A673 (cell line): ENCODE measurements at regions not wholly inside any gene's neighbourhood (a gene's known extent, or its start where the extent isn't known, plus 50 kb on each side); places are given as distances from the start of the nearest gene placed in this dataset.

Experiments
- BruUV-seq: library from RNA; stranded (reverse); fragments of 400-500 nt; replicated peaks from 2 replicates; lab custom pipeline; 2021; lab: Mats Ljungman, UMichigan
- CTCF ChIA-PET: fragments of 300-600 bp; sonication (Branson Sonifier 250); formaldehyde crosslinking; loops from one replicate; lab custom pipeline; 2022; ENCODE audit warnings: antibody characterized with exemption; lab: Charles Lee
- POLR2A ChIA-PET: fragments of 300-600 bp; sonication (Branson Sonifier 250); formaldehyde crosslinking; loops from one replicate; lab custom pipeline; 2022; ENCODE audit warnings: antibody characterized with exemption; ENCODE audit not compliant: low non-redundant PET; lab: Charles Lee
- DNase-seq: peaks from one replicate; pipeline ENCODE4 v3.0.0-alpha.2; 2015; ENCODE audit warnings: low spot score
- H3K27ac ChIP-seq: fragments of 200-600 bp; sonication (generic); 2 replicates; pipeline ENCODE4 v1.5.1; 2016; ENCODE audit warnings: mixed run types, low read depth, mild to moderate bottlenecking, mixed read lengths, antibody characterized with exemption, low read length; ENCODE audit not compliant: poor library complexity, severe bottlenecking
- H3K27me3 ChIP-seq: fragments of 200-600 bp; sonication (generic); replicated peaks from 2 replicates; pipeline ENCODE4 v1.6.1; 2017; ENCODE audit warnings: mixed run types, low read depth, mild to moderate bottlenecking, mixed read lengths, antibody characterized with exemption, low read length; ENCODE audit not compliant: insufficient read depth, poor library complexity
- H3K36me3 ChIP-seq: fragments of 200-600 bp; sonication (generic); 2 replicates; pipeline ENCODE4 v1.6.1; 2016; ENCODE audit warnings: mixed run types, mild to moderate bottlenecking, mixed read lengths, antibody characterized with exemption, low read length; ENCODE audit not compliant: insufficient read depth, poor library complexity, severe bottlenecking
- H3K4me1 ChIP-seq: fragments of 200-600 bp; sonication (generic); 2 replicates; pipeline ENCODE4 v1.6.1; 2017; ENCODE audit warnings: mixed run types, mild to moderate bottlenecking, mixed read lengths, antibody characterized with exemption, low read length; ENCODE audit not compliant: insufficient read depth, poor library complexity, severe bottlenecking
- H3K4me3 ChIP-seq: fragments of 200-600 bp; sonication (generic); 2 replicates; pipeline ENCODE4 v1.5.1; 2016; ENCODE audit warnings: low read depth, mixed run types, mild to moderate bottlenecking, mixed read lengths, low read length; ENCODE audit not compliant: poor library complexity, severe bottlenecking
- H3K9me3 ChIP-seq: fragments of 200-600 bp; sonication (generic); 2 replicates; pipeline ENCODE4 v1.6.1; 2016; ENCODE audit warnings: mixed run types, low read depth, mild to moderate bottlenecking, mixed read lengths, antibody characterized with exemption, low read length; ENCODE audit not compliant: poor library complexity, severe bottlenecking
- CTCF ChIP-seq: fragments of 300-800, 200-600 bp; sonication (generic); conservative IDR thresholded peaks from 2 replicates; pipeline ENCODE4 v1.5.1; 2017; ENCODE audit warnings: low read depth, mild to moderate bottlenecking, antibody characterized with exemption, low read length, moderate library complexity, mixed read lengths
- EZH2 ChIP-seq: fragments of 200-600 bp; sonication (generic); IDR thresholded peaks from 2 replicates; pipeline ENCODE4 v1.6.1; 2017; ENCODE audit warnings: borderline replicate concordance, low read depth, mild to moderate bottlenecking, mixed read lengths, antibody characterized with exemption, low read length; ENCODE audit not compliant: poor library complexity, severe bottlenecking
- intact Hi-C: fragments of 100-400 bp; cut with micrococcal nuclease; formaldehyde crosslinking; loops from one replicate; pipeline ENCODE4 v1.10.0; 2022; ENCODE audit not compliant: unreplicated experiment

- ChIA-PET POLR2A (no interaction called here), CTCF (no interaction called here)
- no peaks in the 10 kb centered on the region for H3K27me3 ChIP-seq
- H3K36me3 ChIP-seq: no peaks in the 10 kb centered on the region
- H3K4me1 ChIP-seq: no peaks in the 10 kb centered on the region
- H3K4me3 ChIP-seq: no peak overlapping the region
- BruUV-seq: no TSS peak
- DNase-seq: no peak
- H3K9me3 ChIP-seq: peaks cover 25% of the 10 kb centered on the region
- H3K27ac ChIP-seq: no peak overlapping the region
- TF ChIP-seq CTCF (no peak), EZH2 (no peak)
- intact Hi-C loops: no loop called here
Observed at GRCh38 chr10:55852900-55853299, 508.2 kb downstream of the ZWINT start.

GRCh38 chr10:55837273-55837672, 523.8 kb downstream of the ZWINT start:
- Histone ChIP-seq H3K27me3 (no peaks in the 10 kb centered on the region), H3K36me3 (no peaks in the 10 kb centered on the region), H3K9me3 (peaks cover 18% of the 10 kb centered on the region), H3K4me3 (no peak overlapping the region), H3K4me1 (no peaks in the 10 kb centered on the region), H3K27ac (no peak overlapping the region)
- intact Hi-C loops: no loop called here
- BruUV-seq: no TSS peak
- ChIA-PET POLR2A (no interaction called here), CTCF (no interaction called here)
- DNase-seq: no peak
- TF ChIP-seq EZH2: no peak
- no peak for TF ChIP-seq CTCF

- H3K4me1 ChIP-seq: no peaks in the 10 kb centered on the region
- ChIA-PET CTCF (no interaction called here), POLR2A (no interaction called here)
- no peak overlapping the region for H3K27ac ChIP-seq
- TF ChIP-seq EZH2 (no peak), CTCF (no peak)
- H3K4me3 ChIP-seq: no peak overlapping the region
- peaks cover 18% of the 10 kb centered on the region for H3K9me3 ChIP-seq
- intact Hi-C loops: no loop called here
- no TSS peak for BruUV-seq
- no peaks in the 10 kb centered on the region for H3K27me3 ChIP-seq
- no peaks in the 10 kb centered on the region for H3K36me3 ChIP-seq
- no peak for DNase-seq
Observed at GRCh38 chr10:55822096-55822495, 539.0 kb downstream of the ZWINT start.
